ENCODE measurements at regions not wholly inside any gene's neighbourhood (a gene's known extent, or its start where the extent isn't known, plus 50 kb on each side); places are given as distances from the start of the nearest gene placed in this dataset.

DNA sequence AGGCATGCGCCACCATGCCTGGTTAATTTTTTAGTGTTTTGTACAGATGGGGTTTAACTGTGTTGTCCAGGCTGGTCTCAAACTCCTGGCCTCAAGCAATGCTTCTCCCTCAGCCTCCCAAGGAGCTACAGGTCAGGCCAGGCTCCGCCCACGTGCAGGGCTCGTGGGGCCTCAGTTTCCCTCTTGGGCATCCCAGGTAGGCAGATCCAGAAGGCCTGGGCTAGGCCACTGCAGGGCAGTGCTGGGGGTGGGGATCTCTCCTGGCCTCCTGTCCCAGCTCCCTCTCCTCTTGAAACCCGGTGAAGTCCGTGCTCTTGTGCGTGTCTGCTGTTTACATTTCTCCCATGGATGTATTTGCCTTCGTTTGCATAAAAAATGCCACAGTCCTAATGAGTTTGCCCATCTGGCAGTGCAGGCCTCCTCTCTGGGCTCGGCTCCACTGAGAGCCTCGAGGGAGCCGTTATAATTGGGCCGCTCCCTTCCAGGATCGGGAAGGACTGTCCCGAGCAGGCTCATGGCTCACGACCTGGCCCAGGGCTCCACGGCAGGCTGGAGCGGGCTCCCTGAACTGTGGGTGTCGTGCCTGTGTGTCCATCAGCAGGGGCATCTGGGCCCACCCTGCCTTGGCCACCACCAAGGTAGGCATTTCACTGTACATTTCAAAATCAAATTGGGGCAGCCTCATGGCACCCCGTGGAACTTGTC, 52.6 kb upstream of the RUFY1 start:
- no peak overlapping the region for H3K4me3 ChIP-seq (ENCODE audit: low read depth, low read length)
- DNase-seq (ENCODE audit: low read depth) = no peak

DNA sequence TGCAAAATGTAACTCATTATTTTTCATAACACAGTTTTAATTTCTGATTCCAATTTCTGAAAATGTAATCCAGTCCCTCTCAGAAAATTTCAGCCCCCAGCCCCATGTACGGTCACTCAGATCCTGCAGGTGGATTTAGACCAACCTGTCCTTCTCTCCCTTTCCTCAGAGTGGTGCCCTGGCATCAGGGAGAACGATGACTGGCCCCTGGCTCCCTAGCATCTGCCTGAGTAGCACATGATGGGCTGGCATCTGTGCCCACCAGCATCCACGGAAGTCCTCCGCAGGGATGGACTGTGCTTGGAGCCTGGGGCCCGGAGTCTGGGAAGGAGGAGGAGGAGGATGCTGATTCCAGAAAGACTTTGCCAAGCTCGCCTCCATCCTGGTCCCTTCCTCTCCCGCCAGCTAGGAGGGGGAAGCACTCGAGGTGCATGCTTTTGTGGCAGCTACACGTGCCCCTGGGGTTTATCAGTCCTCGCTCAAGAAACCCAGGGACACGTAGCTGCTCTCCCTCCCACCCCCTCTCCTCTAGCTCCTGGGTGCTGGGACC, 54.4 kb upstream of the RUFY1 start:
- no peak for DNase-seq (ENCODE audit: low read depth)
- no peak overlapping the region for H3K4me3 ChIP-seq (ENCODE audit: low read depth, low read length)
- TF ChIP-seq, protein P1, sequence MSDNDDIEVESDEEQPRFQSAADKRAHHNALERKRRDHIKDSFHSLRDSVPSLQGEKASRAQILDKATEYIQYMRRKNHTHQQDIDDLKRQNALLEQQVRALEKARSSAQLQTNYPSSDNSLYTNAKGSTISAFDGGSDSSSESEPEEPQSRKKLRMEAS (IDR thresholded peaks at IDR 0.05; ENCODE audit: low read depth, low read length) = no peak
- TF ChIP-seq MYC (IDR thresholded peaks at IDR 0.05; ENCODE audit: low read depth, low read length) (no peak), POLR2A (IDR thresholded peaks at IDR 0.05; ENCODE audit: extremely low read depth, insufficient read length) (no peak)
- TF ChIP-seq, protein P2, sequence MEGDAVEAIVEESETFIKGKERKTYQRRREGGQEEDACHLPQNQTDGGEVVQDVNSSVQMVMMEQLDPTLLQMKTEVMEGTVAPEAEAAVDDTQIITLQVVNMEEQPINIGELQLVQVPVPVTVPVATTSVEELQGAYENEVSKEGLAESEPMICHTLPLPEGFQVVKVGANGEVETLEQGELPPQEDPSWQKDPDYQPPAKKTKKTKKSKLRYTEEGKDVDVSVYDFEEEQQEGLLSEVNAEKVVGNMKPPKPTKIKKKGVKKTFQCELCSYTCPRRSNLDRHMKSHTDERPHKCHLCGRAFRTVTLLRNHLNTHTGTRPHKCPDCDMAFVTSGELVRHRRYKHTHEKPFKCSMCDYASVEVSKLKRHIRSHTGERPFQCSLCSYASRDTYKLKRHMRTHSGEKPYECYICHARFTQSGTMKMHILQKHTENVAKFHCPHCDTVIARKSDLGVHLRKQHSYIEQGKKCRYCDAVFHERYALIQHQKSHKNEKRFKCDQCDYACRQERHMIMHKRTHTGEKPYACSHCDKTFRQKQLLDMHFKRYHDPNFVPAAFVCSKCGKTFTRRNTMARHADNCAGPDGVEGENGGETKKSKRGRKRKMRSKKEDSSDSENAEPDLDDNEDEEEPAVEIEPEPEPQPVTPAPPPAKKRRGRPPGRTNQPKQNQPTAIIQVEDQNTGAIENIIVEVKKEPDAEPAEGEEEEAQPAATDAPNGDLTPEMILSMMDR (IDR thresholded peaks at IDR 0.05; ENCODE audit: low read depth, low read length) = no peak

More for the DNA sequence above, 52.6 kb upstream of the RUFY1 start:
- TF ChIP-seq, protein P2 (IDR thresholded peaks at IDR 0.05; ENCODE audit: low read depth, low read length) = no peak
- no peak for TF ChIP-seq POLR2A (IDR thresholded peaks at IDR 0.05; ENCODE audit: extremely low read depth, insufficient read length)
- TF ChIP-seq, protein P1 (IDR thresholded peaks at IDR 0.05; ENCODE audit: low read depth, low read length) = no peak
- no peak for TF ChIP-seq MYC (IDR thresholded peaks at IDR 0.05; ENCODE audit: low read depth, low read length)

DNA sequence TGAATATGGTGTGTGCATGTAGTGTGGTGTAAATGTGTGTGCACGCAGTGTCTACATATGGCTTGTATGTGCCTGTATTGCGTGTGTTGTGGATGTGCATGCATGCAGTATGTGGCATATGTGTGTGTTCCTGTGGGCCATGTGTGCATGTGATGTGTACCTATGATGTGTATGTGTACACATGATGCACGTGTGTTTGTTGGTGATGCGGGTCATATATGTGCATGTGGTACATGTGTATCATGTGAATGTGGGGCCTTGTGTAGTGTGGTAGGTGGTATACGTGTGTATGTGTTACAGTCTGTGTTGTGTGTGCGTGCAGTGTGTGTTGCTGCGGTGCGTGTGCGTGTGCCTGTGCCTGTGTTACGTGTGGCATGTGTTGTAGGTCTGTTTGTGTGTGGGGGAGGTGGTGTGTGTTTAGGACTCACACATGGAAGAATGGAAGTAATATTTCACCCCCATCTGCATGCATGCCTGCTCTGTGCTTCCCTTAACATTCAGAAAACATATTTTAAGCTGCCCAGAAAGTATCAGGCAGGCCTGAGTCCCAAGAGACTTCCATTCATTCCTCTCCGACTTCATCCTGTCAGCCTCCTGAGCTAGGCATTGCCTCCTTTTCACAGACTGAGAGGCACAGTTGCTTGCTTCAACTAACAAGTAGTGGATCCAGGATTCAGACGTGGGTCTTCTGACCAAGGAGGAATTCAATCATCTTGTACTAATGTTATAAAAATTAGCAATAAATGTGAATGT, 55.4 kb upstream of the RUFY1 start:
- H3K4me3 ChIP-seq (ENCODE audit: low read depth, low read length) = no peak overlapping the region
- TF ChIP-seq MYC (IDR thresholded peaks at IDR 0.05; ENCODE audit: low read depth, low read length) (no peak), POLR2A (IDR thresholded peaks at IDR 0.05; ENCODE audit: extremely low read depth, insufficient read length) (no peak)
- TF ChIP-seq, protein P1 (IDR thresholded peaks at IDR 0.05; ENCODE audit: low read depth, low read length) = no peak
- TF ChIP-seq, protein P2 (IDR thresholded peaks at IDR 0.05; ENCODE audit: low read depth, low read length) = no peak
- DNase-seq (ENCODE audit: low read depth) = no peak

DNA sequence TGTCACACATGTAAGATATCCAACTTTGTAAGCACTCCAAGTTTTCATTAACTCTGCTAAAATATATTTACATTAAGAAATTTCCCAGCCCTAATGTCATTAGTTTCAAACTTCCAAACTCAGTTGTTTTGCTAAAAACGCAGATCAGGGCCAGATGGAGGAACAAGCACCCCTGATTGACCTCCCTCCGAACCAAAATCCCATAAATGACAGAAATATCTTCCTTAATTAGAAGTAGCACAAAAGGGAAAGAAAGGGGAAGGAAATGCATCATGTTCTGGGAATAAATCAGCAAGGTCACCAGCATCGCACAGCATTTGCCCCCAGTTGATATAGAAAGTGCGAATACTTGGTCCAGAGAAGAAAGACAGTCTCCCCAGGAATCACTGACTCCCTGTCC, 61.4 kb upstream of the RUFY1 start:
- DNase-seq (ENCODE audit: low read depth) = no peak
- no peak overlapping the region for H3K4me3 ChIP-seq (ENCODE audit: low read depth, low read length)
- TF ChIP-seq, protein P2 (IDR thresholded peaks at IDR 0.05; ENCODE audit: low read depth, low read length) = no peak
- TF ChIP-seq MYC (IDR thresholded peaks at IDR 0.05; ENCODE audit: low read depth, low read length) (no peak), POLR2A (IDR thresholded peaks at IDR 0.05; ENCODE audit: extremely low read depth, insufficient read length) (no peak)
- TF ChIP-seq, protein P1 (IDR thresholded peaks at IDR 0.05; ENCODE audit: low read depth, low read length) = no peak

DNA sequence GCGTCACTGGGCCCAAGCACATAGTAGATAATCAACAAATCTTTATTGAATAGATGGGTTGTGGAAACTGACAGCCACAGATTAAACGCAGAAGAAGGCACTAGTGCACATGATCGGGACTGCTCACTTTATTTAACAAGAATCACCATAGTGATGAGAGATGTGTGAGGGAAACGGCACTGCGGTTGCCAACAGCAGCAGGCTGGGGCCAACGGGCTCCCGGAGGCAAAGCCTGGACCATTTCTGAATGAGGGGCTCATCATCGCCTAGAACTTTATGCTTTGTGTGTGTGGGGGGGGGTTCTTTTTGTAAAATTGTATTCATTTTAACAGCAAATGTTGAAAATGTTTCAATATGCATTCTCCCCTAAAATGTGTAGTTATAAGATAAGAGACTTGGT, 61.9 kb upstream of the RUFY1 start:
- TF ChIP-seq MYC (IDR thresholded peaks at IDR 0.05; ENCODE audit: low read depth, low read length) (no peak), POLR2A (IDR thresholded peaks at IDR 0.05; ENCODE audit: extremely low read depth, insufficient read length) (no peak)
- TF ChIP-seq, protein P1 (IDR thresholded peaks at IDR 0.05; ENCODE audit: low read depth, low read length) = no peak
- TF ChIP-seq, protein P2 (IDR thresholded peaks at IDR 0.05; ENCODE audit: low read depth, low read length) = no peak
- no peak overlapping the region for H3K4me3 ChIP-seq (ENCODE audit: low read depth, low read length)
- DNase-seq (ENCODE audit: low read depth) = no peak
